WTC11 (cell line): ENCODE measurements at regions not wholly inside any gene's neighbourhood (a gene's known extent, or its start where the extent isn't known, plus 50 kb on each side); places are given as distances from the start of the nearest gene placed in this dataset.

Experiments
- ETV6 ChIP-seq: sonication (generic); formaldehyde crosslinking; IDR thresholded peaks from 2 replicates; pipeline ENCODE4 v1.8.1; 2022; ENCODE audit warnings: mild to moderate bottlenecking, missing genetic modification reagents
- GTF2I ChIP-seq: fragments of 250-450 bp; sonication (Bioruptor Pico); conservative IDR thresholded peaks from 2 replicates; pipeline ENCODE4 v1.4.0; 2021; ENCODE audit warnings: mild to moderate bottlenecking
- JUN ChIP-seq: sonication (generic); formaldehyde crosslinking; IDR thresholded peaks from 2 replicates; pipeline ENCODE4 v1.8.0; 2023; ENCODE audit warnings: mild to moderate bottlenecking, missing genetic modification reagents
- NR2C2 ChIP-seq: sonication (generic); formaldehyde crosslinking; IDR thresholded peaks from 2 replicates; pipeline ENCODE4 v1.8.0; 2022; ENCODE audit warnings: mild to moderate bottlenecking, missing genetic modification reagents
- SP1 ChIP-seq: sonication (generic); formaldehyde crosslinking; conservative IDR thresholded peaks from 2 replicates; pipeline ENCODE4 v1.8.1; 2022; ENCODE audit warnings: missing genetic modification reagents
- TCF7 ChIP-seq: sonication (generic); formaldehyde crosslinking; IDR thresholded peaks from 2 replicates; pipeline ENCODE4 v1.8.0; 2022; ENCODE audit warnings: mild to moderate bottlenecking, low read depth, missing genetic modification reagents, moderate library complexity
- ZNF263 ChIP-seq: sonication (generic); formaldehyde crosslinking; IDR thresholded peaks from 2 replicates; pipeline ENCODE4 v1.8.1; 2022; ENCODE audit warnings: low read depth, mild to moderate bottlenecking, moderate library complexity, missing genetic modification reagents
- ZNF416 ChIP-seq: fragments of 250-450 bp; sonication (Bioruptor Pico); IDR thresholded peaks from 2 replicates; pipeline ENCODE4 v1.9.0; 2021; ENCODE audit warnings: mild to moderate bottlenecking, inconsistent platforms
- TF ChIP-seq, protein P1 (sequence below): fragments of 200-600 bp; IDR thresholded peaks from 2 replicates; pipeline ENCODE4 v1.8.0; 2022; ENCODE audit warnings: antibody characterized with exemption
- TF ChIP-seq, protein P2 (sequence below): fragments of 250-450 bp; sonication (Bioruptor Pico); IDR thresholded peaks from 2 replicates; pipeline ENCODE4 v1.9.0; 2021; ENCODE audit warnings: mild to moderate bottlenecking, borderline replicate concordance
- TF ChIP-seq, protein P3 (sequence below): sonication (generic); formaldehyde crosslinking; IDR thresholded peaks from 2 replicates; pipeline ENCODE4 v1.8.1; 2022; ENCODE audit warnings: mild to moderate bottlenecking, moderate library complexity, missing genetic modification reagents
- TF ChIP-seq, protein P4 (sequence below): sonication (generic); formaldehyde crosslinking; IDR thresholded peaks from 2 replicates; pipeline ENCODE4 v1.8.1; 2023; ENCODE audit warnings: mild to moderate bottlenecking, missing genetic modification reagents, moderate library complexity

DNA sequence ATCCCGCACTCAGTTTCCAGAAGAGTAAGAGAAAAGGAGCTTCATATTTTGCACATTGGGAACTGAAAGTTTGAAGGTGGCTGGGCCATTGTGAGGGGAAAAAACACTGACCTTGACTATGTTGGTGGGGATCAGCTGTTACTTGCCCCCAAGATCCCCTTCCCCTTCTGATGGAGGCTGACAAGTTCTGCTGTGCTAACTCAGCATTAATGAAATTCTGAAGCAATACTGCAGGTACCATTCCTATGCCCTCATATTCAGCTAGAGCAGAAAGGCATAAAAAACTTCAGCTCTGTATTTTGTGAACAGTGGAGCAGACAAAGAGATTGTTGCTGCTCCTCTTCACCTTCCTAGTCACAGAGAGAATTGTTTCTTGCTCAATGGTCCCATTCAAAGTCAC is 1013.8 kb upstream of the C9orf72 start:
- no peak for TF ChIP-seq ETV6 (CRISPR knock-in tag)
- TF ChIP-seq, protein P1, sequence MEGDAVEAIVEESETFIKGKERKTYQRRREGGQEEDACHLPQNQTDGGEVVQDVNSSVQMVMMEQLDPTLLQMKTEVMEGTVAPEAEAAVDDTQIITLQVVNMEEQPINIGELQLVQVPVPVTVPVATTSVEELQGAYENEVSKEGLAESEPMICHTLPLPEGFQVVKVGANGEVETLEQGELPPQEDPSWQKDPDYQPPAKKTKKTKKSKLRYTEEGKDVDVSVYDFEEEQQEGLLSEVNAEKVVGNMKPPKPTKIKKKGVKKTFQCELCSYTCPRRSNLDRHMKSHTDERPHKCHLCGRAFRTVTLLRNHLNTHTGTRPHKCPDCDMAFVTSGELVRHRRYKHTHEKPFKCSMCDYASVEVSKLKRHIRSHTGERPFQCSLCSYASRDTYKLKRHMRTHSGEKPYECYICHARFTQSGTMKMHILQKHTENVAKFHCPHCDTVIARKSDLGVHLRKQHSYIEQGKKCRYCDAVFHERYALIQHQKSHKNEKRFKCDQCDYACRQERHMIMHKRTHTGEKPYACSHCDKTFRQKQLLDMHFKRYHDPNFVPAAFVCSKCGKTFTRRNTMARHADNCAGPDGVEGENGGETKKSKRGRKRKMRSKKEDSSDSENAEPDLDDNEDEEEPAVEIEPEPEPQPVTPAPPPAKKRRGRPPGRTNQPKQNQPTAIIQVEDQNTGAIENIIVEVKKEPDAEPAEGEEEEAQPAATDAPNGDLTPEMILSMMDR: no peak
- TF ChIP-seq ZNF263 (CRISPR knock-in tag): no peak
- TF ChIP-seq, protein P2, sequence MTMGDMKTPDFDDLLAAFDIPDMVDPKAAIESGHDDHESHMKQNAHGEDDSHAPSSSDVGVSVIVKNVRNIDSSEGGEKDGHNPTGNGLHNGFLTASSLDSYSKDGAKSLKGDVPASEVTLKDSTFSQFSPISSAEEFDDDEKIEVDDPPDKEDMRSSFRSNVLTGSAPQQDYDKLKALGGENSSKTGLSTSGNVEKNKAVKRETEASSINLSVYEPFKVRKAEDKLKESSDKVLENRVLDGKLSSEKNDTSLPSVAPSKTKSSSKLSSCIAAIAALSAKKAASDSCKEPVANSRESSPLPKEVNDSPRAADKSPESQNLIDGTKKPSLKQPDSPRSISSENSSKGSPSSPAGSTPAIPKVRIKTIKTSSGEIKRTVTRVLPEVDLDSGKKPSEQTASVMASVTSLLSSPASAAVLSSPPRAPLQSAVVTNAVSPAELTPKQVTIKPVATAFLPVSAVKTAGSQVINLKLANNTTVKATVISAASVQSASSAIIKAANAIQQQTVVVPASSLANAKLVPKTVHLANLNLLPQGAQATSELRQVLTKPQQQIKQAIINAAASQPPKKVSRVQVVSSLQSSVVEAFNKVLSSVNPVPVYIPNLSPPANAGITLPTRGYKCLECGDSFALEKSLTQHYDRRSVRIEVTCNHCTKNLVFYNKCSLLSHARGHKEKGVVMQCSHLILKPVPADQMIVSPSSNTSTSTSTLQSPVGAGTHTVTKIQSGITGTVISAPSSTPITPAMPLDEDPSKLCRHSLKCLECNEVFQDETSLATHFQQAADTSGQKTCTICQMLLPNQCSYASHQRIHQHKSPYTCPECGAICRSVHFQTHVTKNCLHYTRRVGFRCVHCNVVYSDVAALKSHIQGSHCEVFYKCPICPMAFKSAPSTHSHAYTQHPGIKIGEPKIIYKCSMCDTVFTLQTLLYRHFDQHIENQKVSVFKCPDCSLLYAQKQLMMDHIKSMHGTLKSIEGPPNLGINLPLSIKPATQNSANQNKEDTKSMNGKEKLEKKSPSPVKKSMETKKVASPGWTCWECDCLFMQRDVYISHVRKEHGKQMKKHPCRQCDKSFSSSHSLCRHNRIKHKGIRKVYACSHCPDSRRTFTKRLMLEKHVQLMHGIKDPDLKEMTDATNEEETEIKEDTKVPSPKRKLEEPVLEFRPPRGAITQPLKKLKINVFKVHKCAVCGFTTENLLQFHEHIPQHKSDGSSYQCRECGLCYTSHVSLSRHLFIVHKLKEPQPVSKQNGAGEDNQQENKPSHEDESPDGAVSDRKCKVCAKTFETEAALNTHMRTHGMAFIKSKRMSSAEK (CRISPR knock-in tag): no peak
- TF ChIP-seq GTF2I: no peak
- TF ChIP-seq, protein P3, sequence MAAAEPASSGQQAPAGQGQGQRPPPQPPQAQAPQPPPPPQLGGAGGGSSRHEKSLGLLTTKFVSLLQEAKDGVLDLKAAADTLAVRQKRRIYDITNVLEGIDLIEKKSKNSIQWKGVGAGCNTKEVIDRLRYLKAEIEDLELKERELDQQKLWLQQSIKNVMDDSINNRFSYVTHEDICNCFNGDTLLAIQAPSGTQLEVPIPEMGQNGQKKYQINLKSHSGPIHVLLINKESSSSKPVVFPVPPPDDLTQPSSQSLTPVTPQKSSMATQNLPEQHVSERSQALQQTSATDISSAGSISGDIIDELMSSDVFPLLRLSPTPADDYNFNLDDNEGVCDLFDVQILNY: no peak
- TF ChIP-seq JUN (CRISPR knock-in tag): no peak
- TF ChIP-seq, protein P4, sequence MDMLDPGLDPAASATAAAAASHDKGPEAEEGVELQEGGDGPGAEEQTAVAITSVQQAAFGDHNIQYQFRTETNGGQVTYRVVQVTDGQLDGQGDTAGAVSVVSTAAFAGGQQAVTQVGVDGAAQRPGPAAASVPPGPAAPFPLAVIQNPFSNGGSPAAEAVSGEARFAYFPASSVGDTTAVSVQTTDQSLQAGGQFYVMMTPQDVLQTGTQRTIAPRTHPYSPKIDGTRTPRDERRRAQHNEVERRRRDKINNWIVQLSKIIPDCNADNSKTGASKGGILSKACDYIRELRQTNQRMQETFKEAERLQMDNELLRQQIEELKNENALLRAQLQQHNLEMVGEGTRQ (CRISPR knock-in tag): no peak
- no peak for TF ChIP-seq ZNF416 (CRISPR knock-in tag)
- no peak for TF ChIP-seq SP1 (CRISPR knock-in tag)
- no peak for TF ChIP-seq TCF7
- TF ChIP-seq NR2C2 (CRISPR knock-in tag): no peak
